ENCODE measurements at regions not wholly inside any gene's neighbourhood (a gene's known extent, or its start where the extent isn't known, plus 50 kb on each side); places are given as distances from the start of the nearest gene placed in this dataset.

- H3K4me2 ChIP-seq (ENCODE audit: low read length), result no peak overlapping the region
- intact Hi-C loops (cut with micrococcal nuclease; ENCODE audit: unreplicated experiment), result no loop called here
- H4K20me1 ChIP-seq (ENCODE audit: insufficient read depth, low read length), result no peaks in the 10 kb centered on the region
- no peak overlapping the region for H3K27ac ChIP-seq (ENCODE audit: low read depth, low read length, poor library complexity, severe bottlenecking)
- no peak overlapping the region for H2AFZ ChIP-seq (ENCODE audit: low read length)
- POLR2A ChIA-PET, result no interaction called here
- no peak for DNase-seq (ENCODE audit: low spot score)
- no peaks in the 10 kb centered on the region for H3K4me1 ChIP-seq (ENCODE audit: insufficient read depth, low read length, poor library complexity, severe bottlenecking)
- H3K9me2 ChIP-seq (ENCODE audit: insufficient read depth, low read length), result no peaks in the 10 kb centered on the region
- no peak for TF ChIP-seq CTCF (conservative IDR thresholded peaks at IDR 0.05; ENCODE audit: low read length)
- TF ChIP-seq EZH2phosphoT487 (IDR thresholded peaks at IDR 0.05; ENCODE audit: borderline replicate concordance, low read depth, low read length), result no peak
- CTCF ChIA-PET (ENCODE audit: unreplicated experiment), result no interaction called here
- no peaks in the 10 kb centered on the region for H3K79me2 ChIP-seq (ENCODE audit: insufficient read depth, low read depth, low read length)
- no TSS peak for BruUV-seq (replicated peaks)
- H3K4me3 ChIP-seq (ENCODE audit: low read depth, low read length, poor library complexity, severe bottlenecking), result no peak overlapping the region
- H3K9me3 ChIP-seq (ENCODE audit: low read length), result no peaks in the 10 kb centered on the region
- H3K36me3 ChIP-seq (ENCODE audit: insufficient read depth, low read length), result no peaks in the 10 kb centered on the region
These were observed 177.6 kb upstream of the SEMA3A start for GRCh38 chr7:84372155-84372621.

GRCh38 chr7:84370114-84370513 lies 175.5 kb upstream of the SEMA3A start:
- ChIA-PET CTCF (ENCODE audit: unreplicated experiment) (no interaction called here), POLR2A (no interaction called here)
- BruUV-seq (replicated peaks), result no TSS peak
- Histone ChIP-seq H2AFZ (ENCODE audit: low read length) (no peak overlapping the region), H3K4me3 (ENCODE audit: low read depth, low read length, poor library complexity, severe bottlenecking) (no peak overlapping the region), H3K4me2 (ENCODE audit: low read length) (no peak overlapping the region), H3K36me3 (ENCODE audit: insufficient read depth, low read length) (no peaks in the 10 kb centered on the region), H3K27ac (ENCODE audit: low read depth, low read length, poor library complexity, severe bottlenecking) (no peak overlapping the region), H3K9me2 (ENCODE audit: insufficient read depth, low read length) (no peaks in the 10 kb centered on the region), H3K4me1 (ENCODE audit: insufficient read depth, low read length, poor library complexity, severe bottlenecking) (no peaks in the 10 kb centered on the region), H4K20me1 (ENCODE audit: insufficient read depth, low read length) (no peaks in the 10 kb centered on the region), H3K79me2 (ENCODE audit: insufficient read depth, low read depth, low read length) (no peaks in the 10 kb centered on the region), H3K9me3 (ENCODE audit: low read length) (no peaks in the 10 kb centered on the region)
- TF ChIP-seq CTCF (conservative IDR thresholded peaks at IDR 0.05; ENCODE audit: low read length) (no peak), EZH2phosphoT487 (IDR thresholded peaks at IDR 0.05; ENCODE audit: borderline replicate concordance, low read depth, low read length) (no peak)
- DNase-seq (ENCODE audit: low spot score), result no peak
- intact Hi-C loops (cut with micrococcal nuclease; ENCODE audit: unreplicated experiment), result no loop called here

GRCh38 chr7:84368122-84368521 lies 173.5 kb upstream of the SEMA3A start:
- H3K9me2 ChIP-seq (ENCODE audit: insufficient read depth, low read length), result no peaks in the 10 kb centered on the region
- no peak for TF ChIP-seq CTCF (conservative IDR thresholded peaks at IDR 0.05; ENCODE audit: low read length)
- no peak for TF ChIP-seq EZH2phosphoT487 (IDR thresholded peaks at IDR 0.05; ENCODE audit: borderline replicate concordance, low read depth, low read length)
- H3K4me1 ChIP-seq (ENCODE audit: insufficient read depth, low read length, poor library complexity, severe bottlenecking), result no peaks in the 10 kb centered on the region
- ChIA-PET POLR2A (interaction anchor here (0.5 to 0.7 kb wide), 3 partner anchors 48 to 1114 kb away, joined by 3 read pairs; no protein-coding TSS in a partner anchor), CTCF (ENCODE audit: unreplicated experiment) (no interaction called here)
- H3K79me2 ChIP-seq (ENCODE audit: insufficient read depth, low read depth, low read length), result no peaks in the 10 kb centered on the region
- BruUV-seq (replicated peaks), result no TSS peak
- no peaks in the 10 kb centered on the region for H4K20me1 ChIP-seq (ENCODE audit: insufficient read depth, low read length)
- intact Hi-C loops (cut with micrococcal nuclease; ENCODE audit: unreplicated experiment), result no loop called here
- H3K4me3 ChIP-seq (ENCODE audit: low read depth, low read length, poor library complexity, severe bottlenecking), result no peak overlapping the region
- no peak overlapping the region for H3K27ac ChIP-seq (ENCODE audit: low read depth, low read length, poor library complexity, severe bottlenecking)
- H3K4me2 ChIP-seq (ENCODE audit: low read length), result no peak overlapping the region
- H3K36me3 ChIP-seq (ENCODE audit: insufficient read depth, low read length), result no peaks in the 10 kb centered on the region
- no peaks in the 10 kb centered on the region for H3K9me3 ChIP-seq (ENCODE audit: low read length)
- H2AFZ ChIP-seq (ENCODE audit: low read length), result no peak overlapping the region
- DNase-seq (ENCODE audit: low spot score), result no peak
